ENCODE measurements at regions not wholly inside any gene's neighbourhood (a gene's known extent, or its start where the extent isn't known, plus 50 kb on each side); places are given as distances from the start of the nearest gene placed in this dataset.

DNA sequence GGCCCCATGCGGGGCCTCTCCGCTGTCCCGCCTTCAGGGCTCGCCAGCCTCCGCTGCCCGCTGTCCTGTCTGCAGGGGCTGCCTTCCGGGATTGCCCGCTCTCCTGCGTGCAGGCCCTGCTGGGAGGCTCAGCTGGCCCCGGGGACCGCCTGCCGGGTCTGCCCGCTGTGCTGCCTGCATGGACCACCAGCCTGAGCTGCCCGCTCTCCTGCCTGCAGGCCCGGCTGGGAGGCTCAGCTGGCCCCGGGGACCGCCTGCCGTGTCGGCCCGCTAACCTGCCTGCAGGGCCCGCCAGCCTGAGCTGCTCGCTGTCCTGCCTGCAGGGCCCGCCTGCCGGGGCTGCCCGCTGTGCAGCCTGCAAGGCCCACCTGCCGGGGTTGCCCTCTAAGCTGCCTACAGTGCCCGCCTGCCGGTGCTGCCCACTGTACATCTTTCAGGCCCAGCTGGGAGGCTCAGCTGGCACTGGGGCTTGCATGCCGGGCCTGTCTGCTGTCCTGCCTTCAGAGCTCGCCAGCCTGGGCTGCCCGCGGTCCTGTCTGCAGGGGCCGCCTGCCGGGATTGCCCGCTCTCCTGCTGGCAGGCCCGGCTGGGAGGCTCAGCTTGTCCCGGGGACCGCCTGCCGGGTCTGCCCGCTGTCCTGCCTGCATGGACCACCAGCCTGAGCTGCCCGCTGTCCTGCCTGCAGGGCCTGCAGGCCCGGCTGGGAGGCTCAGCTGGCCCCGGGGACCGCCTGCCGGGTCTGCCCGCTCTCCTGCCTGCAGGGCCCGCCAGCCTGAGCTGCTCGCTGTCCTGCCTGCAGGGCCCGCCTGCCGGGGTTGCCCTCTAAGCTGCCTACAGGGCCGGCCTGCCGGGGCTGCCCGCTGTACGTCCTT is 165.1 kb downstream of the GLRX3 start:
- TF ChIP-seq, protein P1, sequence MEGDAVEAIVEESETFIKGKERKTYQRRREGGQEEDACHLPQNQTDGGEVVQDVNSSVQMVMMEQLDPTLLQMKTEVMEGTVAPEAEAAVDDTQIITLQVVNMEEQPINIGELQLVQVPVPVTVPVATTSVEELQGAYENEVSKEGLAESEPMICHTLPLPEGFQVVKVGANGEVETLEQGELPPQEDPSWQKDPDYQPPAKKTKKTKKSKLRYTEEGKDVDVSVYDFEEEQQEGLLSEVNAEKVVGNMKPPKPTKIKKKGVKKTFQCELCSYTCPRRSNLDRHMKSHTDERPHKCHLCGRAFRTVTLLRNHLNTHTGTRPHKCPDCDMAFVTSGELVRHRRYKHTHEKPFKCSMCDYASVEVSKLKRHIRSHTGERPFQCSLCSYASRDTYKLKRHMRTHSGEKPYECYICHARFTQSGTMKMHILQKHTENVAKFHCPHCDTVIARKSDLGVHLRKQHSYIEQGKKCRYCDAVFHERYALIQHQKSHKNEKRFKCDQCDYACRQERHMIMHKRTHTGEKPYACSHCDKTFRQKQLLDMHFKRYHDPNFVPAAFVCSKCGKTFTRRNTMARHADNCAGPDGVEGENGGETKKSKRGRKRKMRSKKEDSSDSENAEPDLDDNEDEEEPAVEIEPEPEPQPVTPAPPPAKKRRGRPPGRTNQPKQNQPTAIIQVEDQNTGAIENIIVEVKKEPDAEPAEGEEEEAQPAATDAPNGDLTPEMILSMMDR (conservative IDR thresholded peaks at IDR 0.05; ENCODE audit: low read length) = no peak
- TF ChIP-seq EZH2phosphoT487 (IDR thresholded peaks at IDR 0.05; ENCODE audit: borderline replicate concordance) = no peak
